Astrocyte (in vitro differentiated cells and primary cell): ENCODE measurements at regions not wholly inside any gene's neighbourhood (a gene's known extent, or its start where the extent isn't known, plus 50 kb on each side); places are given as distances from the start of the nearest gene placed in this dataset.

Source experiments
- EZH2 ChIP-seq: IDR thresholded peaks from 2 replicates; pipeline ENCODE4 v1.6.1; 2012; ENCODE audit warnings: mild to moderate bottlenecking, low read length, inconsistent platforms; ENCODE audit not compliant: insufficient read depth
- TF ChIP-seq, protein P1 (sequence below): IDR thresholded peaks from 2 replicates; pipeline ENCODE4 v1.5.1; 2011; ENCODE audit warnings: low read depth, mild to moderate bottlenecking, inconsistent platforms, low read length, moderate library complexity; ENCODE audit not compliant: insufficient read depth

DNA sequence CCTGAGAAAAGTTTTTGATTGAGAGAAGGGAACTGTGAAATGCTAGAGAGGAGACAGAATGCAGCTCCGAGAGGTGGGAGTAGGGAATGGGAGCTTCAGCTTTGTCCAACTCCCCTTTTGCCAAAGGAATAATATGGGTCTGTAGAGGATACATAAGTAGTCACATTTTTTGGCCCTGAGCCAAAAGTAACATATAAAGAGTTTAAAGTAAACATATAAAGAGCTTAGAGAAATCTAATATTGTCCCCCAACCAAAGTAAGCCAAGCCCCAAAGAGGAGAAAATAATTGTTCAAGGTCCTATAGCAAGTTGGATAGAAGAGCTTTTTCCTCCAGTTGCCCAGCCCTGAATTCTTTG lies 215.1 kb downstream of the TMEM114 start:
- TF ChIP-seq EZH2: no peak
- TF ChIP-seq, protein P1, sequence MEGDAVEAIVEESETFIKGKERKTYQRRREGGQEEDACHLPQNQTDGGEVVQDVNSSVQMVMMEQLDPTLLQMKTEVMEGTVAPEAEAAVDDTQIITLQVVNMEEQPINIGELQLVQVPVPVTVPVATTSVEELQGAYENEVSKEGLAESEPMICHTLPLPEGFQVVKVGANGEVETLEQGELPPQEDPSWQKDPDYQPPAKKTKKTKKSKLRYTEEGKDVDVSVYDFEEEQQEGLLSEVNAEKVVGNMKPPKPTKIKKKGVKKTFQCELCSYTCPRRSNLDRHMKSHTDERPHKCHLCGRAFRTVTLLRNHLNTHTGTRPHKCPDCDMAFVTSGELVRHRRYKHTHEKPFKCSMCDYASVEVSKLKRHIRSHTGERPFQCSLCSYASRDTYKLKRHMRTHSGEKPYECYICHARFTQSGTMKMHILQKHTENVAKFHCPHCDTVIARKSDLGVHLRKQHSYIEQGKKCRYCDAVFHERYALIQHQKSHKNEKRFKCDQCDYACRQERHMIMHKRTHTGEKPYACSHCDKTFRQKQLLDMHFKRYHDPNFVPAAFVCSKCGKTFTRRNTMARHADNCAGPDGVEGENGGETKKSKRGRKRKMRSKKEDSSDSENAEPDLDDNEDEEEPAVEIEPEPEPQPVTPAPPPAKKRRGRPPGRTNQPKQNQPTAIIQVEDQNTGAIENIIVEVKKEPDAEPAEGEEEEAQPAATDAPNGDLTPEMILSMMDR: no peak
